ENCODE measurements at regions not wholly inside any gene's neighbourhood (a gene's known extent, or its start where the extent isn't known, plus 50 kb on each side); places are given as distances from the start of the nearest gene placed in this dataset.

DNA sequence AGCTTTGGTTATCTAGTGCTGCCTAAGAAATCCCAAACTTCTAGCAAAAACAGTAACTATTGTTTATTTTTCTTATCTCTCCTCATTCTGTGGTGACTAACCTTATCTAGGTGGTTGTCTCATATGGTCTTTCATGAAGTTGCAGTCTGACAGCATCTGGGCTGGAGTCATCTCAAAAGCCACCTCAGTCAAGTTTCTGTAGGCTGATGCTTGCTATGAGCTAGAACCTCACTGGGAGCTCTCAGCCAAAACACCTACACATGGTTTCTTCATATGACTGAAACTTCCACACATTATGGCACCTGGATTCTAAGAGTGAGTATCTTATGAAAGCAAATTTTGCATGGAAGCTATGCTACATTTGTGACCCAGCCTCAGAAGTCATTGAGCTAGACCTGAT, 596.4 kb upstream of the VRK2 start:
- POLR2A ChIA-PET: no interaction called here
- no peaks in the 10 kb centered on the region for H3K27me3 ChIP-seq (ENCODE audit: control insufficient read depth in 2 of 2, insufficient read depth in 2 of 2, low read length in 2 of 2)
- no peaks in the 10 kb centered on the region for H3K9me3 ChIP-seq (ENCODE audit: control insufficient read depth in 2 of 3, low read length in 3 of 3)
- no peak for DNase-seq
- CTCF ChIA-PET: no interaction called here
- Mint-ChIP-seq H3K27ac (no peak overlapping the region), H3K9me3 (peaks cover 0 to 14% (median 2%) of the 10 kb centered on the region in 11 donors), H3K4me3 (no peak overlapping the region), H3K27me3 (no peaks in the 10 kb centered on the region), H3K4me1 (no peaks in the 10 kb centered on the region), H3K36me3 (no peaks in the 10 kb centered on the region)
- no peaks in the 10 kb centered on the region for H3K36me3 ChIP-seq (ENCODE audit: control insufficient read depth in 2 of 3, insufficient read depth in 3 of 3, low read length in 3 of 3)
- no peak for ATAC-seq
- H3K27ac ChIP-seq (ENCODE audit: low read depth, low read length): no peak overlapping the region
- H3K4me1 ChIP-seq (ENCODE audit: control insufficient read depth in 2 of 2, insufficient read depth in 2 of 2, low read length in 2 of 2): no peaks in the 10 kb centered on the region
- no peak overlapping the region for H3K4me3 ChIP-seq (ENCODE audit: low read length)
- intact Hi-C loops (cut with micrococcal nuclease): no loop called here

- intact Hi-C loops (cut with micrococcal nuclease): no loop called here
- H3K4me1 Mint-ChIP-seq: no peaks in the 10 kb centered on the region
- H3K36me3 Mint-ChIP-seq: no peaks in the 10 kb centered on the region
- no peak overlapping the region for H3K4me3 Mint-ChIP-seq
- no peaks in the 10 kb centered on the region for H3K27me3 ChIP-seq (ENCODE audit: control insufficient read depth in 2 of 2, insufficient read depth in 2 of 2, low read length in 2 of 2)
- DNase-seq: no peak
- H3K27ac Mint-ChIP-seq: no peak overlapping the region
- ChIA-PET CTCF (no interaction called here), POLR2A (no interaction called here)
- peaks cover 0 to 15% (median 2%) of the 10 kb centered on the region in 11 donors for H3K9me3 Mint-ChIP-seq
- no peaks in the 10 kb centered on the region for H3K4me1 ChIP-seq (ENCODE audit: control insufficient read depth in 2 of 2, insufficient read depth in 2 of 2, low read length in 2 of 2)
- no peak overlapping the region for H3K27ac ChIP-seq (ENCODE audit: low read depth, low read length)
- H3K36me3 ChIP-seq (ENCODE audit: control insufficient read depth in 2 of 3, insufficient read depth in 3 of 3, low read length in 3 of 3): no peaks in the 10 kb centered on the region
- H3K27me3 Mint-ChIP-seq: no peaks in the 10 kb centered on the region
- ATAC-seq: no peak
- H3K4me3 ChIP-seq (ENCODE audit: low read length): no peak overlapping the region
- H3K9me3 ChIP-seq (ENCODE audit: control insufficient read depth in 2 of 3, low read length in 3 of 3): no peaks in the 10 kb centered on the region
Observed at GRCh38 chr2:57452634-57453033, 594.0 kb upstream of the VRK2 start.

DNA sequence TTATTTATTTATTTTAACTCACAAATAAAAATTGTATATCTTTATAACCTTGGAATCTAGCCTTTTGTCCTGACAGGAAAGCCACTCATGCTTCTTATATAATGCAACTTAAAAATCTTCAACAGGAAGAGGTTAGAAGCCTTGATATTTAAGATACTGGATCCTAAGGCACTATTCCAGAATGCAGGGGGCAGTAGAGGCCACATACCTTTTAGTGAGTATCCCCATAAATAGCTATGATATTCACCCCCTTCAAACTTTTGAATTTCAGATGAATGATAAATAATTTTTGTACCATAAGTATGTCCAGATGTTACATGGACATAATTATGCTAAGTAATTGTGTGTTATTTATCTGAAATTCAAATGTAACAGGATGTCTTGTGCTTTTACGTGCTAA, 592.7 kb upstream of the VRK2 start:
- ATAC-seq (no peak), DNase-seq (no peak)
- CTCF ChIA-PET: no interaction called here
- no peak overlapping the region for H3K27ac ChIP-seq (ENCODE audit: low read depth, low read length)
- no peaks in the 10 kb centered on the region for H3K27me3 Mint-ChIP-seq
- H3K36me3 Mint-ChIP-seq: no peaks in the 10 kb centered on the region
- POLR2A ChIA-PET: no interaction called here
- H3K27ac Mint-ChIP-seq: no peak overlapping the region
- H3K4me1 ChIP-seq (ENCODE audit: control insufficient read depth in 2 of 2, insufficient read depth in 2 of 2, low read length in 2 of 2): no peaks in the 10 kb centered on the region
- no peak overlapping the region for H3K4me3 ChIP-seq (ENCODE audit: low read length)
- no peaks in the 10 kb centered on the region for H3K36me3 ChIP-seq (ENCODE audit: control insufficient read depth in 2 of 3, insufficient read depth in 3 of 3, low read length in 3 of 3)
- H3K4me1 Mint-ChIP-seq: no peaks in the 10 kb centered on the region
- no peak overlapping the region for H3K4me3 Mint-ChIP-seq
- no peaks in the 10 kb centered on the region for H3K27me3 ChIP-seq (ENCODE audit: control insufficient read depth in 2 of 2, insufficient read depth in 2 of 2, low read length in 2 of 2)
- intact Hi-C loops (cut with micrococcal nuclease): no loop called here
- H3K9me3 Mint-ChIP-seq: peaks cover 0 to 19% (median 4%) of the 10 kb centered on the region in 11 donors
- no peaks in the 10 kb centered on the region for H3K9me3 ChIP-seq (ENCODE audit: control insufficient read depth in 2 of 3, low read length in 3 of 3)

GRCh38 chr2:57460396-57461276, 586.0 kb upstream of the VRK2 start:
- H3K4me3 ChIP-seq (ENCODE audit: low read length): no peak overlapping the region
- Mint-ChIP-seq H3K9me3 (peaks cover 1 to 35% (median 7%) of the 10 kb centered on the region in 11 donors), H3K27me3 (no peaks in the 10 kb centered on the region), H3K4me1 (peaks cover 0 to 1% (median 0%) of the 10 kb centered on the region in 7 donors), H3K36me3 (no peaks in the 10 kb centered on the region), H3K27ac (no peak overlapping the region), H3K4me3 (no peak overlapping the region)
- H3K9me3 ChIP-seq (ENCODE audit: control insufficient read depth in 2 of 3, low read length in 3 of 3): no peaks in the 10 kb centered on the region
- POLR2A ChIA-PET: no interaction called here
- ATAC-seq: no peak
- no peaks in the 10 kb centered on the region for H3K27me3 ChIP-seq (ENCODE audit: control insufficient read depth in 2 of 2, insufficient read depth in 2 of 2, low read length in 2 of 2)
- no peaks in the 10 kb centered on the region for H3K36me3 ChIP-seq (ENCODE audit: control insufficient read depth in 2 of 3, insufficient read depth in 3 of 3, low read length in 3 of 3)
- H3K4me1 ChIP-seq (ENCODE audit: control insufficient read depth in 2 of 2, insufficient read depth in 2 of 2, low read length in 2 of 2): no peaks in the 10 kb centered on the region
- no peak for DNase-seq
- CTCF ChIA-PET: no interaction called here
- H3K27ac ChIP-seq (ENCODE audit: low read depth, low read length): no peak overlapping the region
- intact Hi-C loops (cut with micrococcal nuclease): no loop called here

DNA sequence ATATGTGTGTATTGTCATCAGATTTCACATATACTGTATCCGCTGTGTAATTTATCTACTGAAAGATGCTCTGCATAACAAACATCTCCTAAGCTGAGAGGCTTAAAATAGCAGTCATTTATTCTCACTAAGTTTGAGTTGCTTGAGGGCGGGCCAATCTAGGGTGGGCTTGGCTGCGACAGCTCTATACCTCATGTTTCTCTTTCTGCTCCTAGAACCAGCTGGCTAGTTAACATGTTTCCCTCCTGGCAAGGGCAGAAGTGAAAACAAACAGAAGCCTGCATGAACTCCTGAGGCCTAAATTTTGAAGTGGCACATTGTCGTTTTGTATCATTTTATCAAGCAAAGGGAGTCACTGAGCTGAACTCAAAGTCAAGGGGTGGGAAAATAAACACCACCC, 585.0 kb upstream of the VRK2 start:
- Mint-ChIP-seq H3K9me3 (peaks cover 1 to 35% (median 7%) of the 10 kb centered on the region in 11 donors), H3K4me1 (peaks cover 0 to 1% (median 0%) of the 10 kb centered on the region in 7 donors), H3K27me3 (peaks cover 0 to 4% (median 0%) of the 10 kb centered on the region in 5 donors), H3K27ac (no peak overlapping the region), H3K36me3 (no peaks in the 10 kb centered on the region), H3K4me3 (no peak overlapping the region)
- Histone ChIP-seq H3K4me1 (ENCODE audit: control insufficient read depth in 2 of 2, insufficient read depth in 2 of 2, low read length in 2 of 2) (no peaks in the 10 kb centered on the region), H3K9me3 (ENCODE audit: control insufficient read depth in 2 of 3, low read length in 3 of 3) (no peaks in the 10 kb centered on the region), H3K4me3 (ENCODE audit: low read length) (no peak overlapping the region), H3K36me3 (ENCODE audit: control insufficient read depth in 2 of 3, insufficient read depth in 3 of 3, low read length in 3 of 3) (no peaks in the 10 kb centered on the region), H3K27me3 (ENCODE audit: control insufficient read depth in 2 of 2, insufficient read depth in 2 of 2, low read length in 2 of 2) (no peaks in the 10 kb centered on the region), H3K27ac (ENCODE audit: low read depth, low read length) (no peak overlapping the region)
- ChIA-PET POLR2A (no interaction called here), CTCF (no interaction called here)
- no peak for ATAC-seq
- DNase-seq: no peak
- intact Hi-C loops (cut with micrococcal nuclease): no loop called here

DNA sequence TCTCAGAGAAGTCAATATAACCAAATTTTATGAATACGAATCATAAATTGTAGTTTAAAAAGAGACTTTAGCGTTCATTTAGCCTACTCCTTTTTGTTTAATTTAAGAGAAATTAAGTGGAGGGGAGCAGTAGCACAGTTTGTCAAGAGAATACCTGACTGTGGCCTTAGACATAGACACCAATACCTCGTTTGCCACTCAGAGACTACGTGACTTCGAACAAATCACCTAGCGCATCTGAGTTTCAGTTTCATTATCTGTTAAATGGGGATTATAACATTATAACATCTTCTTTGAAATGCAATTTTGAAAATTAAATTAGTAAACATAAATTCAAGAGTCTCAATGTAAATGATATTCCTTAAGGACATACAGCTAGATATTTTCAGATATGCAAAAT, 581.5 kb upstream of the VRK2 start:
- no peaks in the 10 kb centered on the region for H3K36me3 ChIP-seq (ENCODE audit: control insufficient read depth in 2 of 3, insufficient read depth in 3 of 3, low read length in 3 of 3)
- no peaks in the 10 kb centered on the region for H3K4me1 ChIP-seq (ENCODE audit: control insufficient read depth in 2 of 2, insufficient read depth in 2 of 2, low read length in 2 of 2)
- intact Hi-C loops (cut with micrococcal nuclease): no loop called here
- CTCF ChIA-PET: no interaction called here
- H3K4me1 Mint-ChIP-seq: peaks cover 0 to 1% (median 0%) of the 10 kb centered on the region in 7 donors
- H3K4me3 Mint-ChIP-seq: no peak overlapping the region
- H3K27ac ChIP-seq (ENCODE audit: low read depth, low read length): no peak overlapping the region
- H3K36me3 Mint-ChIP-seq: no peaks in the 10 kb centered on the region
- no peak overlapping the region for H3K4me3 ChIP-seq (ENCODE audit: low read length)
- H3K27me3 Mint-ChIP-seq: peaks cover 0 to 7% (median 0%) of the 10 kb centered on the region in 5 donors
- no peaks in the 10 kb centered on the region for H3K27me3 ChIP-seq (ENCODE audit: control insufficient read depth in 2 of 2, insufficient read depth in 2 of 2, low read length in 2 of 2)
- H3K9me3 Mint-ChIP-seq: peaks cover 1 to 18% (median 7%) of the 10 kb centered on the region in 11 donors
- POLR2A ChIA-PET: no interaction called here
- no peak for ATAC-seq
- no peak overlapping the region for H3K27ac Mint-ChIP-seq
- H3K9me3 ChIP-seq (ENCODE audit: control insufficient read depth in 2 of 3, low read length in 3 of 3): no peaks in the 10 kb centered on the region
- DNase-seq: no peak

- Mint-ChIP-seq H3K27me3 (peaks cover 0 to 7% (median 0%) of the 10 kb centered on the region in 5 donors), H3K27ac (no peak overlapping the region), H3K4me1 (peaks cover 0 to 1% (median 0%) of the 10 kb centered on the region in 7 donors), H3K4me3 (no peak overlapping the region), H3K9me3 (peaks cover 1 to 14% (median 7%) of the 10 kb centered on the region in 11 donors), H3K36me3 (no peaks in the 10 kb centered on the region)
- intact Hi-C loops (cut with micrococcal nuclease): no loop called here
- no peaks in the 10 kb centered on the region for H3K36me3 ChIP-seq (ENCODE audit: control insufficient read depth in 2 of 3, insufficient read depth in 3 of 3, low read length in 3 of 3)
- ChIA-PET POLR2A (no interaction called here), CTCF (no interaction called here)
- no peaks in the 10 kb centered on the region for H3K4me1 ChIP-seq (ENCODE audit: control insufficient read depth in 2 of 2, insufficient read depth in 2 of 2, low read length in 2 of 2)
- H3K9me3 ChIP-seq (ENCODE audit: control insufficient read depth in 2 of 3, low read length in 3 of 3): no peaks in the 10 kb centered on the region
- ATAC-seq: no peak
- no peaks in the 10 kb centered on the region for H3K27me3 ChIP-seq (ENCODE audit: control insufficient read depth in 2 of 2, insufficient read depth in 2 of 2, low read length in 2 of 2)
- H3K27ac ChIP-seq (ENCODE audit: low read depth, low read length): no peak overlapping the region
- no peak overlapping the region for H3K4me3 ChIP-seq (ENCODE audit: low read length)
- DNase-seq: no peak
Observed at GRCh38 chr2:57465967-57466366, 580.6 kb upstream of the VRK2 start.

Data from naive thymus-derived CD4-positive, alpha-beta T cell (primary cell).